Activated CD8-positive, alpha-beta memory T cell treated with anti-CD3 and anti-CD28 coated beads, Interleukin-2, amount 10 ng/mL, durations not matched to agents 7 days and 5 days (primary cell): ENCODE measurements at regions not wholly inside any gene's neighbourhood (a gene's known extent, or its start where the extent isn't known, plus 50 kb on each side); places are given as distances from the start of the nearest gene placed in this dataset.

ENCODE experiments used
- ATAC-seq: fragments of 150-1000 bp; cut with Tn5 transposase; one replicate; pipeline ENCODE4 v1.10.0; 2021; ENCODE audit warnings: moderate library complexity
- CTCF ChIA-PET: fragments of 350-600 bp; sonication (Branson Sonifier 250); formaldehyde crosslinking; loops from one replicate; lab custom pipeline; 2021; ENCODE audit warnings: antibody characterized with exemption; lab: Charles Lee
- DNase-seq: peaks from one replicate; pipeline ENCODE4 v3.0.0-alpha.2; 2020
- H3K27ac Mint-ChIP-seq: one replicate; pipeline ENCODE4 v1.8.0; 2021; ENCODE audit warnings: mild to moderate bottlenecking, mixed read lengths
- H3K27me3 Mint-ChIP-seq: one replicate; pipeline ENCODE4 v1.8.0; 2021; ENCODE audit warnings: mixed read lengths
- H3K36me3 Mint-ChIP-seq: one replicate; pipeline ENCODE4 v1.8.0; 2021; ENCODE audit warnings: mild to moderate bottlenecking, mixed read lengths
- H3K4me1 Mint-ChIP-seq: one replicate; pipeline ENCODE4 v1.8.0; 2021; ENCODE audit warnings: mixed read lengths
- H3K4me3 Mint-ChIP-seq: one replicate; pipeline ENCODE4 v1.8.0; 2021; ENCODE audit warnings: mild to moderate bottlenecking, moderate library complexity, mixed read lengths
- H3K9me3 Mint-ChIP-seq: one replicate; pipeline ENCODE4 v1.8.0; 2022; ENCODE audit warnings: low read depth, mixed read lengths

GRCh38 chr19:31402529-31403316 lies 53.5 kb upstream of the TSHZ3 start:
- no peak overlapping the region for H3K4me3 Mint-ChIP-seq
- CTCF ChIA-PET: no interaction called here
- no peaks in the 10 kb centered on the region for H3K36me3 Mint-ChIP-seq
- H3K27me3 Mint-ChIP-seq: no peaks in the 10 kb centered on the region
- H3K4me1 Mint-ChIP-seq: no peaks in the 10 kb centered on the region
- ATAC-seq (no peak), DNase-seq (no peak)
- H3K9me3 Mint-ChIP-seq: no peaks in the 10 kb centered on the region
- no peak overlapping the region for H3K27ac Mint-ChIP-seq

GRCh38 chr19:31406106-31406505 lies 56.9 kb upstream of the TSHZ3 start:
- no peaks in the 10 kb centered on the region for H3K4me1 Mint-ChIP-seq
- no peaks in the 10 kb centered on the region for H3K9me3 Mint-ChIP-seq
- H3K27me3 Mint-ChIP-seq: no peaks in the 10 kb centered on the region
- H3K36me3 Mint-ChIP-seq: no peaks in the 10 kb centered on the region
- ATAC-seq (no peak), DNase-seq (no peak)
- CTCF ChIA-PET: no interaction called here
- H3K27ac Mint-ChIP-seq: no peak overlapping the region
- no peak overlapping the region for H3K4me3 Mint-ChIP-seq

GRCh38 chr19:31408460-31409124 lies 59.4 kb upstream of the TSHZ3 start:
- no peak overlapping the region for H3K27ac Mint-ChIP-seq
- no peak for DNase-seq
- CTCF ChIA-PET: no interaction called here
- H3K9me3 Mint-ChIP-seq: no peaks in the 10 kb centered on the region
- H3K4me1 Mint-ChIP-seq: no peaks in the 10 kb centered on the region
- H3K36me3 Mint-ChIP-seq: no peaks in the 10 kb centered on the region
- H3K27me3 Mint-ChIP-seq: no peaks in the 10 kb centered on the region
- no peak overlapping the region for H3K4me3 Mint-ChIP-seq
- no peak for ATAC-seq

GRCh38 chr19:31413353-31413752 lies 64.1 kb upstream of the TSHZ3 start:
- Mint-ChIP-seq H3K36me3 (no peaks in the 10 kb centered on the region), H3K4me1 (no peaks in the 10 kb centered on the region), H3K27me3 (peaks cover 4% of the 10 kb centered on the region), H3K27ac (no peak overlapping the region), H3K9me3 (no peaks in the 10 kb centered on the region), H3K4me3 (no peak overlapping the region)
- CTCF ChIA-PET: no interaction called here
- DNase-seq (no peak), ATAC-seq (no peak)

- DNase-seq (no peak), ATAC-seq (no peak)
- Mint-ChIP-seq H3K4me1 (no peaks in the 10 kb centered on the region), H3K9me3 (no peaks in the 10 kb centered on the region), H3K27me3 (peaks cover 4% of the 10 kb centered on the region), H3K27ac (no peak overlapping the region), H3K36me3 (no peaks in the 10 kb centered on the region), H3K4me3 (no peak overlapping the region)
- CTCF ChIA-PET: no interaction called here
Measured at GRCh38 chr19:31415322-31415721, 66.1 kb upstream of the TSHZ3 start.

- no peaks in the 10 kb centered on the region for H3K9me3 Mint-ChIP-seq
- H3K36me3 Mint-ChIP-seq: no peaks in the 10 kb centered on the region
- peaks cover 4% of the 10 kb centered on the region for H3K27me3 Mint-ChIP-seq
- CTCF ChIA-PET: no interaction called here
- DNase-seq (no peak), ATAC-seq (no peak)
- no peak overlapping the region for H3K27ac Mint-ChIP-seq
- no peaks in the 10 kb centered on the region for H3K4me1 Mint-ChIP-seq
- no peak overlapping the region for H3K4me3 Mint-ChIP-seq
Measured at GRCh38 chr19:31416548-31416947, 67.3 kb upstream of the TSHZ3 start.

- Mint-ChIP-seq H3K36me3 (no peaks in the 10 kb centered on the region), H3K9me3 (no peaks in the 10 kb centered on the region), H3K4me3 (no peak overlapping the region), H3K27ac (no peak overlapping the region), H3K4me1 (no peaks in the 10 kb centered on the region), H3K27me3 (peaks cover 4% of the 10 kb centered on the region)
- ATAC-seq (no peak), DNase-seq (no peak)
- CTCF ChIA-PET: no interaction called here
Measured at GRCh38 chr19:31418055-31418454, 68.8 kb upstream of the TSHZ3 start.

GRCh38 chr19:31418692-31419430 lies 69.6 kb upstream of the TSHZ3 start:
- CTCF ChIA-PET: no interaction called here
- Mint-ChIP-seq H3K27ac (no peak overlapping the region), H3K36me3 (no peaks in the 10 kb centered on the region), H3K4me3 (no peak overlapping the region), H3K27me3 (peaks cover 4% of the 10 kb centered on the region), H3K4me1 (no peaks in the 10 kb centered on the region), H3K9me3 (no peaks in the 10 kb centered on the region)
- DNase-seq: no peak
- no peak for ATAC-seq

GRCh38 chr19:31419871-31420445 lies 70.7 kb upstream of the TSHZ3 start:
- Mint-ChIP-seq H3K27ac (no peak overlapping the region), H3K4me1 (no peaks in the 10 kb centered on the region), H3K9me3 (no peaks in the 10 kb centered on the region), H3K4me3 (no peak overlapping the region), H3K27me3 (peaks cover 4% of the 10 kb centered on the region), H3K36me3 (no peaks in the 10 kb centered on the region)
- ATAC-seq (no peak), DNase-seq (no peak)
- CTCF ChIA-PET: no interaction called here

- DNase-seq (no peak), ATAC-seq (no peak)
- peaks cover 4% of the 10 kb centered on the region for H3K27me3 Mint-ChIP-seq
- CTCF ChIA-PET: no interaction called here
- no peaks in the 10 kb centered on the region for H3K36me3 Mint-ChIP-seq
- no peak overlapping the region for H3K4me3 Mint-ChIP-seq
- H3K27ac Mint-ChIP-seq: no peak overlapping the region
- H3K4me1 Mint-ChIP-seq: no peaks in the 10 kb centered on the region
- no peaks in the 10 kb centered on the region for H3K9me3 Mint-ChIP-seq
Measured at GRCh38 chr19:31421082-31421481, 71.8 kb upstream of the TSHZ3 start.

- ATAC-seq: no peak
- Mint-ChIP-seq H3K27me3 (peaks cover 4% of the 10 kb centered on the region), H3K9me3 (no peaks in the 10 kb centered on the region), H3K27ac (no peak overlapping the region), H3K36me3 (no peaks in the 10 kb centered on the region), H3K4me3 (no peak overlapping the region), H3K4me1 (no peaks in the 10 kb centered on the region)
- CTCF ChIA-PET: no interaction called here
- no peak for DNase-seq
Measured at GRCh38 chr19:31421856-31422255, 72.6 kb upstream of the TSHZ3 start.

GRCh38 chr19:31423896-31424295 lies 74.7 kb upstream of the TSHZ3 start:
- no peaks in the 10 kb centered on the region for H3K4me1 Mint-ChIP-seq
- no peaks in the 10 kb centered on the region for H3K9me3 Mint-ChIP-seq
- CTCF ChIA-PET: no interaction called here
- no peak overlapping the region for H3K4me3 Mint-ChIP-seq
- H3K27me3 Mint-ChIP-seq: no peaks in the 10 kb centered on the region
- DNase-seq: no peak
- no peak for ATAC-seq
- no peak overlapping the region for H3K27ac Mint-ChIP-seq
- H3K36me3 Mint-ChIP-seq: no peaks in the 10 kb centered on the region

- Mint-ChIP-seq H3K4me3 (no peak overlapping the region), H3K27me3 (no peaks in the 10 kb centered on the region), H3K9me3 (no peaks in the 10 kb centered on the region), H3K4me1 (no peaks in the 10 kb centered on the region), H3K27ac (no peak overlapping the region), H3K36me3 (no peaks in the 10 kb centered on the region)
- DNase-seq (no peak), ATAC-seq (no peak)
- CTCF ChIA-PET: no interaction called here
Measured at GRCh38 chr19:31424861-31425620, 75.8 kb upstream of the TSHZ3 start.
